ENCODE measurements at regions not wholly inside any gene's neighbourhood (a gene's known extent, or its start where the extent isn't known, plus 50 kb on each side); places are given as distances from the start of the nearest gene placed in this dataset.

- no peak for DNase-seq (ENCODE audit: low spot score in 2 of 2)
These were observed 411.8 kb downstream of the FBXO15 start for GRCh38 chr18:73735836-73736235.

GRCh38 chr18:73733806-73734314, 413.8 kb downstream of the FBXO15 start:
- in situ Hi-C loops (cut with MboI; ENCODE audit: low sequenced_read_pairs), result no loop called here
- H3K36me3 ChIP-seq (replicated peaks), result no peaks in the 10 kb centered on the region
- no peak for DNase-seq (ENCODE audit: low spot score in 2 of 2)
- H3K4me1 ChIP-seq, result no peaks in the 10 kb centered on the region
- H3K9me3 ChIP-seq, result no peaks in the 10 kb centered on the region
- no peak overlapping the region for H3K4me3 ChIP-seq
- H3K27me3 ChIP-seq (ENCODE audit: low read depth), result no peaks in the 10 kb centered on the region

More at GRCh38 chr18:73735836-73736235, 411.8 kb downstream of the FBXO15 start:
- no peaks in the 10 kb centered on the region for H3K9me3 ChIP-seq
- H3K4me1 ChIP-seq, result no peaks in the 10 kb centered on the region
- H3K36me3 ChIP-seq (replicated peaks), result no peaks in the 10 kb centered on the region
- no peak overlapping the region for H3K4me3 ChIP-seq
- in situ Hi-C loops (cut with MboI; ENCODE audit: low sequenced_read_pairs), result no loop called here
- no peaks in the 10 kb centered on the region for H3K27me3 ChIP-seq (ENCODE audit: low read depth)

GRCh38 chr18:73733376-73733775, 414.3 kb downstream of the FBXO15 start:
- in situ Hi-C loops (cut with MboI; ENCODE audit: low sequenced_read_pairs), result no loop called here
- H3K9me3 ChIP-seq, result no peaks in the 10 kb centered on the region
- H3K4me1 ChIP-seq, result no peaks in the 10 kb centered on the region
- no peaks in the 10 kb centered on the region for H3K36me3 ChIP-seq (replicated peaks)
- H3K4me3 ChIP-seq, result no peak overlapping the region
- no peaks in the 10 kb centered on the region for H3K27me3 ChIP-seq (ENCODE audit: low read depth)
- no peak for DNase-seq (ENCODE audit: low spot score in 2 of 2)

- DNase-seq (ENCODE audit: low spot score in 2 of 2), result no peak
- Histone ChIP-seq H3K4me1 (no peaks in the 10 kb centered on the region), H3K27me3 (ENCODE audit: low read depth) (no peaks in the 10 kb centered on the region), H3K36me3 (replicated peaks) (no peaks in the 10 kb centered on the region), H3K4me3 (no peak overlapping the region), H3K9me3 (no peaks in the 10 kb centered on the region)
- in situ Hi-C loops (cut with MboI; ENCODE audit: low sequenced_read_pairs), result no loop called here
These were observed 419.0 kb downstream of the FBXO15 start for GRCh38 chr18:73728657-73729056.

GRCh38 chr18:73724958-73725357, 422.7 kb downstream of the FBXO15 start:
- DNase-seq (ENCODE audit: low spot score in 2 of 2), result no peak

GRCh38 chr18:73719611-73720010, 428.0 kb downstream of the FBXO15 start:
- no peaks in the 10 kb centered on the region for H3K9me3 ChIP-seq
- no peaks in the 10 kb centered on the region for H3K27me3 ChIP-seq (ENCODE audit: low read depth)
- no peaks in the 10 kb centered on the region for H3K36me3 ChIP-seq (replicated peaks)
- no peak for DNase-seq (ENCODE audit: low spot score in 2 of 2)
- in situ Hi-C loops (cut with MboI; ENCODE audit: low sequenced_read_pairs), result no loop called here
- no peaks in the 10 kb centered on the region for H3K4me1 ChIP-seq
- no peak overlapping the region for H3K4me3 ChIP-seq

More at GRCh38 chr18:73724958-73725357, 422.7 kb downstream of the FBXO15 start:
- H3K27me3 ChIP-seq (ENCODE audit: low read depth), result no peaks in the 10 kb centered on the region
- H3K4me3 ChIP-seq, result no peak overlapping the region
- no peaks in the 10 kb centered on the region for H3K36me3 ChIP-seq (replicated peaks)
- H3K4me1 ChIP-seq, result no peaks in the 10 kb centered on the region
- in situ Hi-C loops (cut with MboI; ENCODE audit: low sequenced_read_pairs), result no loop called here
- no peaks in the 10 kb centered on the region for H3K9me3 ChIP-seq

- no peaks in the 10 kb centered on the region for H3K9me3 ChIP-seq
- in situ Hi-C loops (cut with MboI; ENCODE audit: low sequenced_read_pairs), result no loop called here
- DNase-seq (ENCODE audit: low spot score in 2 of 2), result no peak
- H3K36me3 ChIP-seq (replicated peaks), result no peaks in the 10 kb centered on the region
- no peak overlapping the region for H3K4me3 ChIP-seq
- H3K4me1 ChIP-seq, result no peaks in the 10 kb centered on the region
- H3K27me3 ChIP-seq (ENCODE audit: low read depth), result no peaks in the 10 kb centered on the region
These were observed 430.1 kb downstream of the FBXO15 start for GRCh38 chr18:73717570-73717969.

GRCh38 chr18:73715210-73715670, 432.4 kb downstream of the FBXO15 start:
- Histone ChIP-seq H3K4me1 (no peaks in the 10 kb centered on the region), H3K36me3 (replicated peaks) (no peaks in the 10 kb centered on the region), H3K27me3 (ENCODE audit: low read depth) (no peaks in the 10 kb centered on the region), H3K4me3 (no peak overlapping the region), H3K9me3 (no peaks in the 10 kb centered on the region)
- no peak for DNase-seq (ENCODE audit: low spot score in 2 of 2)
- in situ Hi-C loops (cut with MboI; ENCODE audit: low sequenced_read_pairs), result no loop called here

- Histone ChIP-seq H3K9me3 (no peaks in the 10 kb centered on the region), H3K27me3 (ENCODE audit: low read depth) (no peaks in the 10 kb centered on the region), H3K4me1 (no peaks in the 10 kb centered on the region), H3K36me3 (replicated peaks) (no peaks in the 10 kb centered on the region), H3K4me3 (no peak overlapping the region)
- no peak for DNase-seq (ENCODE audit: low spot score in 2 of 2)
- in situ Hi-C loops (cut with MboI; ENCODE audit: low sequenced_read_pairs), result no loop called here
These were observed 433.2 kb downstream of the FBXO15 start for GRCh38 chr18:73714466-73714865.

GRCh38 chr18:73711256-73711655, 436.4 kb downstream of the FBXO15 start:
- Histone ChIP-seq H3K4me1 (no peaks in the 10 kb centered on the region), H3K27me3 (ENCODE audit: low read depth) (no peaks in the 10 kb centered on the region), H3K36me3 (replicated peaks) (no peaks in the 10 kb centered on the region), H3K9me3 (no peaks in the 10 kb centered on the region), H3K4me3 (no peak overlapping the region)
- in situ Hi-C loops (cut with MboI; ENCODE audit: low sequenced_read_pairs), result no loop called here
- DNase-seq (ENCODE audit: low spot score in 2 of 2), result no peak

- H3K27me3 ChIP-seq (ENCODE audit: low read depth), result no peaks in the 10 kb centered on the region
- no peak overlapping the region for H3K4me3 ChIP-seq
- DNase-seq (ENCODE audit: low spot score in 2 of 2), result no peak
- in situ Hi-C loops (cut with MboI; ENCODE audit: low sequenced_read_pairs), result no loop called here
- H3K4me1 ChIP-seq, result no peaks in the 10 kb centered on the region
- no peaks in the 10 kb centered on the region for H3K36me3 ChIP-seq (replicated peaks)
- H3K9me3 ChIP-seq, result no peaks in the 10 kb centered on the region
These were observed 439.0 kb downstream of the FBXO15 start for GRCh38 chr18:73708591-73708990.

- Histone ChIP-seq H3K27me3 (ENCODE audit: low read depth) (no peaks in the 10 kb centered on the region), H3K9me3 (no peaks in the 10 kb centered on the region), H3K36me3 (replicated peaks) (no peaks in the 10 kb centered on the region), H3K4me3 (no peak overlapping the region), H3K4me1 (no peaks in the 10 kb centered on the region)
- DNase-seq (ENCODE audit: low spot score in 2 of 2), result no peak
- in situ Hi-C loops (cut with MboI; ENCODE audit: low sequenced_read_pairs), result no loop called here
These were observed 440.6 kb downstream of the FBXO15 start for GRCh38 chr18:73707035-73707434.

GRCh38 chr18:73697353-73697752, 450.3 kb downstream of the FBXO15 start:
- H3K4me1 ChIP-seq, result no peaks in the 10 kb centered on the region
- no peak for DNase-seq (ENCODE audit: low spot score in 2 of 2)
- in situ Hi-C loops (cut with MboI; ENCODE audit: low sequenced_read_pairs), result no loop called here
- H3K9me3 ChIP-seq, result no peaks in the 10 kb centered on the region
- no peak overlapping the region for H3K4me3 ChIP-seq
- no peaks in the 10 kb centered on the region for H3K27me3 ChIP-seq (ENCODE audit: low read depth)
- H3K36me3 ChIP-seq (replicated peaks), result no peaks in the 10 kb centered on the region

- in situ Hi-C loops (cut with MboI; ENCODE audit: low sequenced_read_pairs), result no loop called here
- Histone ChIP-seq H3K9me3 (no peaks in the 10 kb centered on the region), H3K36me3 (replicated peaks) (no peaks in the 10 kb centered on the region)
These were observed 450.9 kb downstream of the FBXO15 start for GRCh38 chr18:73696698-73697097.

GRCh38 chr18:73696171-73696570, 451.5 kb downstream of the FBXO15 start:
- in situ Hi-C loops (cut with MboI; ENCODE audit: low sequenced_read_pairs), result no loop called here

More at GRCh38 chr18:73696698-73697097, 450.9 kb downstream of the FBXO15 start:
- Histone ChIP-seq H3K4me1 (no peaks in the 10 kb centered on the region), H3K4me3 (no peak overlapping the region), H3K27me3 (ENCODE audit: low read depth) (no peaks in the 10 kb centered on the region)
- DNase-seq (ENCODE audit: low spot score in 2 of 2), result no peak

More at GRCh38 chr18:73696171-73696570, 451.5 kb downstream of the FBXO15 start:
- Histone ChIP-seq H3K9me3 (no peaks in the 10 kb centered on the region), H3K4me1 (no peaks in the 10 kb centered on the region), H3K4me3 (no peak overlapping the region), H3K36me3 (replicated peaks) (no peaks in the 10 kb centered on the region), H3K27me3 (ENCODE audit: low read depth) (no peaks in the 10 kb centered on the region)
- DNase-seq (ENCODE audit: low spot score in 2 of 2), result no peak

All from HAP-1 (cell line).